ENCODE measurements at regions not wholly inside any gene's neighbourhood (a gene's known extent, or its start where the extent isn't known, plus 50 kb on each side); places are given as distances from the start of the nearest gene placed in this dataset.

GRCh38 chr4:148795156-148795864, 353.1 kb upstream of the NR3C2 start:
- no peak for DNase-seq

- no peak for DNase-seq
These were observed 351.0 kb upstream of the NR3C2 start for GRCh38 chr4:148793221-148793620.

- no peak for DNase-seq
These were observed 348.5 kb upstream of the NR3C2 start for GRCh38 chr4:148790691-148791090.

DNA sequence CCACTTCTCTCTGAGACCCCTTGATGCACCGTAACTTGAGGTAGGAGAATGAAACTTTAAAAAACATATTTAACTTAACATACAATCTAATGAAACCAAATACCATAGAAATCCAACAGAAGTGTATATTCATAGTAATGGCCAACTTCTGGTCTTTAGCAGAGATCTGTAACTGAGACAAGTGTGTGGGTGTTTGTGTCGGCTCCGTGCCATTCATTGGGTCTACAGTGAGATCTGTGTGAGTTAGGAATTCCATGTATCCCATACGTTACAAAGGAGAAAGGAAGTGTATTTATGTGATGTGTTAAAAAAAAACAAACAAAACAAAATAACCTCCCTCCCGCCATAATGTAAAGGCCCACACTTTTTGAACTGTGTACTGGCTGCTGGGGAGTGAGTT, 348.0 kb upstream of the NR3C2 start:
- DNase-seq = no peak

- DNase-seq = no peak
These were observed 345.7 kb upstream of the NR3C2 start for GRCh38 chr4:148787831-148788477.

DNA sequence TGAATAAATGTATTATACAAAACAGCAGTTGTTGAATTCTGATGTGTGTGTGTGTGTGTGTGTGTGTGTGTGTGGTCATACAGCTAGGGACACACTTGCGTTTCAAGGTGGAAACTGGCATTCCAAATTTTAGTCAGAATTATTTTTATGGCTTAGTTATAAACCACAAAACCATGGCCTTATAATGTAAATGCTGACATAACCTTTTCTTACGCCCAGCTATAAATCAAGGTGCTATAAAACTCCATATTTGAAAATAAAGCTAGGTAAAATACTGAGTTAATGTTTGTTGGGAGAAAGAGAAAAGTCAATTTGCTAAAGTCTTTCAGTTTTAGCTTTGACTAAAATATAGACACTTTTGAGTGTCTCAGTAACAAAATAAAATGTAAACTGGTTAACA, 345.1 kb upstream of the NR3C2 start:
- no peak for DNase-seq

DNA sequence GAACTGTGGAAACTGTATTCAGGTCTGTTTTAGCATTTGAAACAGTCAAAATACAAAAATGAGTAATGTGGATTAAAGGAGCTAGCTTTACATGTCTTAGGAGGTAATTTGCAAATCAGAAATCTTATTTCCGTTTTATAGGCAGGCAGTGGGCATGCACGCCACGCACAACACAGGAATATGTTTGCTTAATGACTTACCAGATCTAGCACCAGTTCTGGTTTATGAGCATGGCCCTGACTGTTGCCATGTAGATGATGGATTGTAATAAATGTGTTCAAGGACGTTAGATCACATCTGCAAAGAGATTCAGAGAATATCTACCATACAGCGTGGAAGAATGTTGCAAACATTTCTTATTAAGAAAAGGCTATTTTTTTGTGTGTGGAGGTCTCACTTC, 344.5 kb upstream of the NR3C2 start:
- DNase-seq = no peak

DNA sequence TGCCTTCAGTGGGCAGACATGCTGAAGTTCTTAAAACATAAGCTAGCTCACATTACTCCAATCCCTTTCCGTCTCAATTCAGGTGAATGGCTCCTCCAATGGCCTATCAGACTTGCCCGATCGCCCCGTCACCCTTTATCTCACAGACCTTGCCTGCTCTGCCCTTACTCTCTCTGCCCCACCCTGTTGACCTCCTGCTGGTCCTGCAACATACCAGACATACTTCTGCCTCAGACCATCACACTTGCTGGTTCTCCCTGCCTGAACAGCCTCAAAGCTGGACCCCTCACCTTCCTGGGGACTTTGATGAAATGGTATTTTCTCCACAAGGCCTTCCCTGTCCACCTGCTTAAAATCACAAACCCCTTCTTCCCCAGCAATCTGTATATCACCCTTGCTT, 340.1 kb upstream of the NR3C2 start:
- DNase-seq = no peak

- no peak for DNase-seq
These were observed 338.3 kb upstream of the NR3C2 start for GRCh38 chr4:148780426-148781005.

DNA sequence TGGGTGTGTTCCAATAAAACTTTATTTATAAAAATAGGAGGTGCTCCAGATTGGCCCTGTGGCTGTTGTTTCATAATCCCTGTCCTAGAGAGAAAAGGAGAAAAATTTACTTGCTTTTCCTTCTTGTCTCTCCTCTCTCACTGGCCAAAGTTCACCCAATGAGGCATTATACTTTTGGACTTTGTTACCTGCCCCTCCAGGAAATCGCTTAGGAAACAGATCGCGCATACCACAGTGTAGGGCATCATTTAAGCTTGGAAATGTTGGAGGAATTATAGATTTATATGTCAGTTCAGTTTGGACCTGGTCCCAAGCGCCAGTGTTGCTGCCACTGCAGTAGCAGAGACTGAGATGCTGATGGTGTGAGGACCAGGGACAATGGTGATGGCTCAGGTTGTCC, 337.6 kb upstream of the NR3C2 start:
- no peak for DNase-seq

- no peak for DNase-seq
These were observed 336.9 kb upstream of the NR3C2 start for GRCh38 chr4:148778980-148779675.

- DNase-seq = no peak
These were observed 334.7 kb upstream of the NR3C2 start for GRCh38 chr4:148776941-148777340.

DNA sequence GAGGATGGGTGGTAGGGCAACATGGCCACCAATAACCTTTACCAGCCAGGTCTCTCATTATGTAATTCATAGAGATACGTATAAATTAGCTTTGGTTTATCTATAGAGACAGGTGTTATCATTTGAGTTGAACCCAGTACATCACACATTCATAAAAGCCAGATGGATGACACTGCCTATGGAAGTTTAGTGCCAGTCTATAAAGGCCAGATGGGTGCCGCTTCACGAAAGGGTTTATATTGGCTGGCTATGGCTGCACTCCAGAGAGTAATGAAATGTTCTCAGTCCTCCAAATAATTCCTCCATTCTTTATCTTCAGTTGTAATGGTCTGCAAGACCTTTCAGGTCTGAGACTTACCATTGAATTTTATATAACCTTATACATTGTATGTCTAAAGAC, 331.9 kb upstream of the NR3C2 start:
- no peak for DNase-seq

DNA sequence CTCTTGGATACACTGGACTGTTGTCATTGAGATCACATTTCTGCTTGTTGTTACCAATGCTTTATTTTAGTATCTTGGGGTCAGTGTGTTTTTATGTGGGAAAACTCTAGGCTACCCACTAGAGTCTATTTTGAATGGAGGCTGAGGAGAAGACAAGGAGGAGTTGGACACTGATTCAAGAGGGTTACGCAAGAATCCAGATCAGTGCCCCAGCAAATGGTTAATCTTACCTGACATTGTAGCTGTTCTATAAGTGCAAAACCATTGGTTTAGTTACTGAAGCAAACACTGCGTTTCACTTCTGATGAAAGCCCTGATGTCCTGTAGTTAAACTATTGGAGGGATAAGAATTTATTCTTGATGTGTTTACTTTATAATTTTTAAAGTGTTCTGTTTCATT, 331.1 kb upstream of the NR3C2 start:
- no peak for DNase-seq

- DNase-seq = no peak
These were observed 328.6 kb upstream of the NR3C2 start for GRCh38 chr4:148770848-148771247.

- no peak for DNase-seq
These were observed 328.2 kb upstream of the NR3C2 start for GRCh38 chr4:148770377-148770776.

- DNase-seq = no peak
These were observed 322.5 kb upstream of the NR3C2 start for GRCh38 chr4:148764720-148765119.

DNA sequence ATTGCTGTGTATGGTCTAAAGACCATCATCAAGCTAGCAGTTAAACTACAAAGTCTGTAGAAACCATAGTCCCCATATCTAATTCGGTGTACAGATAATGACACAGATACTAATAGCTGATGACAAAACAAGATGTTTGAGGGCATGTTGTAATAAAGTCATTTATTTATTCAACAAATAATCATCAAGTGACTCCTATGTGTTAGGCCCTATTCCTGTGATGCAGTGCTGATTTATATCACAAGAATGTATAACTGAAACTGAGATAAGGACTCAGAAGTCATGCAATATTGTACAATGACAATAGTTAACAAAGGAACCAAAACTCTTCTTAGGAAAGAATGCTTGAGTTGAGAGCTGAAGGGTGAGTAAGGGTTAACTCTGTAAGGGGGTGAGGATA, 315.0 kb upstream of the NR3C2 start:
- no peak for DNase-seq

- DNase-seq = no peak
These were observed 307.2 kb upstream of the NR3C2 start for GRCh38 chr4:148749403-148749802.

DNA sequence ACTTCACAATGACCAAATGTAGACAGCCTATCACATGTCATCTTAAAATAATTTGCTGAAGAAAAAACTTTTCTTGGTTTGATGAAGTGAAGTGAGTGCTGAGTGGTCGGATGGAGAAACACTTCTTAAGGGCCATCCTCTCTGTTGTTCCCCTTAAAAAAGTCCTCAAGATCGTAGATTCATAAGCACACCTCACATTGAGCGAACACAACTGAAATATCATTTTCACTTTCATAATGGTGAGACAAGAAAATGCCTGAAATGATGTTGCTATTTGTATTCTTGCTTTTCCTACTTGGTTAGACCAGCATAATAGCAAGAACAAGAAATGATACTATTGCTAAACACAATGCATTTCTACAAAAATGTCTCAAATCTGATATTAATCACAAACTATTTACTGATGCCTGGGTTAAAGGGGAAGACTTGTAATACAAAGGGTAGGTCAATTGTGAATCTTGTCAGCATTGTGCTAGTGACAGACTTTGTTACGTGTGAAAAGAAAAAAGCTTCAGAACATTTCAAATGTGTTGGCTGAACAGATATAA, 305.6 kb upstream of the NR3C2 start:
- no peak for DNase-seq

GRCh38 chr4:148740701-148741100, 298.5 kb upstream of the NR3C2 start:
- no peak for DNase-seq

DNA sequence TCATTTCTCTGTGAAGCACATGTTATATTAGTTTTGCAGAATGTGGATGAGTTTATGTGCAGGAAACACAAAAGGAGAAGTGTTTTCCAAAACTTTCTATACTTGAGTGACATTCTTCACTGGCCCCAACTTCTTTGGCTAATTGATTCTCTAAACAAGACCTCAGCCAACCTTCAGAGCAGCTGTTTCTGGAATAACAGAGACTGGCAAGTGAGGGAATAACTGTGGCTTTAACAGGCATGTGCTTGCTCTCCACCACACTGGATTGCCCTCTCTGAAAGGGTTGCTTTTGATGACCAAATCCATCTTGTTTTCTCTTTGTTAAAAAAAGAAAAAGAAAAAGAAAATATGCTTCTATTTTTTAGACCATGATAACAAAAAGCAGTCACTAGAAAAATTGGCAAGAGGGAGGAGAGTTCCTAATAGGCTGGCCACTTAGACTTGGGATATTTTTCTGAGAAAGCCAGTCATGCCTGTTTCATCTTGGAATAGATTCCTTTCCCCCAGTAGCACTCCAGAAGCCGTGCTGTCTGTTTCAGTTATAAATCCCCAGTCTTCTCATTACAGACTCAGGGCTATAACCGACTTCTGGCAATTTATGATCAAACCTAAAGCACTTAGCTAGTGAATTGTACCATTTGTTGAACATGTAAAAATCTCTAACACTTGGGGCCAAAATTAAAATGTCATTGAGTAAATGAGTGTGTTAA, 295.0 kb upstream of the NR3C2 start:
- no peak for DNase-seq
